Colonic mucosa (tissue), 4 donors: ENCODE measurements at regions not wholly inside any gene's neighbourhood (a gene's known extent, or its start where the extent isn't known, plus 50 kb on each side); places are given as distances from the start of the nearest gene placed in this dataset.

Experiments
- DNase-seq: peaks from one replicate; pipeline ENCODE4 v3.0.0-alpha.2; 2020
- H3K27ac ChIP-seq: fragments of 200-600 bp; one replicate; pipeline ENCODE4 v1.8.0; 2021
- H3K27me3 ChIP-seq: fragments of 200-600 bp; one replicate; pipeline ENCODE4 v1.8.0; 2021
- H3K36me3 ChIP-seq: fragments of 200-600 bp; one replicate; pipeline ENCODE4 v1.8.0; 2021
- H3K4me1 ChIP-seq: fragments of 200-600 bp; one replicate; pipeline ENCODE4 v1.8.0; 2021; ENCODE audit warnings: mild to moderate bottlenecking
- H3K4me3 ChIP-seq: fragments of 200-600 bp; one replicate; pipeline ENCODE4 v1.8.0; 2021
- H3K9ac ChIP-seq, 2 donors: one replicate each; pipeline ENCODE4 v1.7.0; 2013; ENCODE audit warnings: control low read depth in 2 of 2, low read depth in 2 of 2, low read length in 2 of 2
- H3K9me3 ChIP-seq: fragments of 200-600 bp; one replicate; pipeline ENCODE4 v1.8.0; 2021
- intact Hi-C: fragments of 100-400 bp; cut with DNase I; formaldehyde crosslinking; loops from one replicate; pipeline ENCODE4 v1.14.1; 2022
- TF ChIP-seq, protein P1 (sequence below): fragments of 200-600 bp; IDR thresholded peaks from one replicate; pipeline ENCODE4 v1.8.0; 2022; ENCODE audit warnings: antibody characterized with exemption, mild to moderate bottlenecking
- donor health status: healthy.
- donor health status: DM: no; HTN: no; CAD: no.
- donor health status: DM: no; HTN: no; CAD: no.

DNA sequence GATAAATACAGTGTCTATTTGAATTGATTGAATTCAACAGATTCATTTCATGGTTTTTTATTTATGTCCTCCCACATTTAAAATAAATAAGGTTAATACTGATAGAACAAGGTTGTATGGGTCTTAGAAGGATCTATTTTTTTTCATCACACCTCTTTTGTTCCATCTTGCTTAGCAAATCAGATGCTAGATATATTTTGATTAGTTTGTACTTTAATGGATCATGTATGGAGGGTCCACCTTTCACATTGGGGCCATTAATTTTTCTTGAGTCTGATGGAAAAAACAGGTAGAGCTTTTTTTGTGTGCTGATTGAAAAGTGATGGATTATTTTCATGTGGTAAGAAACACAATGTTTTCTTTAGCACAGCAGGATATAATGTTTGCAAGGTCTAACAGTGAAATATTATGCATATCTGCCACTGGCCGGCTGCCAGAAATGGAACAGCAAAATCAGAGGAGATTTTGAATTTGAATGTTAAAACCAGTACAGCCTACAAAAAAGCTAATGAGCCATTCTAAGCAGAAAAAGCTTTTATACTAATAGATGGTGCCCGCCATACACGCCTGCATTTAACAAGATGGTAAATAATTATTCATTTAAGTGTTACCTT is 188.1 kb upstream of the ETAA1 start:
- Histone ChIP-seq H3K9me3 (no peaks in the 10 kb centered on the region), H3K27me3 (no peaks in the 10 kb centered on the region), H3K9ac (no peak overlapping the region), H3K4me3 (no peak overlapping the region), H3K36me3 (no peaks in the 10 kb centered on the region), H3K4me1 (no peaks in the 10 kb centered on the region), H3K27ac (no peak overlapping the region)
- DNase-seq, result no peak
- intact Hi-C loops, result no loop called here
- TF ChIP-seq, protein P1, sequence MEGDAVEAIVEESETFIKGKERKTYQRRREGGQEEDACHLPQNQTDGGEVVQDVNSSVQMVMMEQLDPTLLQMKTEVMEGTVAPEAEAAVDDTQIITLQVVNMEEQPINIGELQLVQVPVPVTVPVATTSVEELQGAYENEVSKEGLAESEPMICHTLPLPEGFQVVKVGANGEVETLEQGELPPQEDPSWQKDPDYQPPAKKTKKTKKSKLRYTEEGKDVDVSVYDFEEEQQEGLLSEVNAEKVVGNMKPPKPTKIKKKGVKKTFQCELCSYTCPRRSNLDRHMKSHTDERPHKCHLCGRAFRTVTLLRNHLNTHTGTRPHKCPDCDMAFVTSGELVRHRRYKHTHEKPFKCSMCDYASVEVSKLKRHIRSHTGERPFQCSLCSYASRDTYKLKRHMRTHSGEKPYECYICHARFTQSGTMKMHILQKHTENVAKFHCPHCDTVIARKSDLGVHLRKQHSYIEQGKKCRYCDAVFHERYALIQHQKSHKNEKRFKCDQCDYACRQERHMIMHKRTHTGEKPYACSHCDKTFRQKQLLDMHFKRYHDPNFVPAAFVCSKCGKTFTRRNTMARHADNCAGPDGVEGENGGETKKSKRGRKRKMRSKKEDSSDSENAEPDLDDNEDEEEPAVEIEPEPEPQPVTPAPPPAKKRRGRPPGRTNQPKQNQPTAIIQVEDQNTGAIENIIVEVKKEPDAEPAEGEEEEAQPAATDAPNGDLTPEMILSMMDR, result no peak

DNA sequence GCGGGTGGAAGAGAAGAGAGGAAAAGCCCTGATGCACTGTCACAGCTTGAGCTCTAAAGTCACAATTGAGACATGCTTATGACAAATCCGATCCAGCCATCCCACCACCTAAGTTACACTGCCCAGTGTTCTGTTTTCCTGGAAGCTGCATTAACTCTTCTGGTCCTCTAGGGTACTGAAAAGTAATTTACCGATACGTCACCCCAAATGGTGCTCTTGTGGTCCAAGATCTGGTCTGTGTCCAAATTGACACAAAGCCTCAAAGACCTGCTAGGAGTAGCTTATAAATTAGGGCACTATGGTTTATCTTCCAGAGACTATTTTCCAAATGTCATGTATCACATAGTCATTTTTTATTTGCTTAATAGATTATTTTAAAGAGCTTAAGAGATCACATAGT is 186.7 kb upstream of the ETAA1 start:
- TF ChIP-seq, protein P1, result no peak
- H3K27ac ChIP-seq, result no peak overlapping the region
- no peak for DNase-seq
- H3K9ac ChIP-seq, result no peak overlapping the region
- H3K36me3 ChIP-seq, result no peaks in the 10 kb centered on the region
- no peaks in the 10 kb centered on the region for H3K27me3 ChIP-seq
- no peaks in the 10 kb centered on the region for H3K4me1 ChIP-seq
- intact Hi-C loops, result no loop called here
- no peaks in the 10 kb centered on the region for H3K9me3 ChIP-seq
- H3K4me3 ChIP-seq, result no peak overlapping the region

- intact Hi-C loops, result no loop called here
- Histone ChIP-seq H3K4me3 (no peak overlapping the region), H3K4me1 (no peaks in the 10 kb centered on the region), H3K9ac (no peak overlapping the region), H3K27me3 (no peaks in the 10 kb centered on the region), H3K9me3 (no peaks in the 10 kb centered on the region), H3K27ac (no peak overlapping the region), H3K36me3 (no peaks in the 10 kb centered on the region)
- DNase-seq, result no peak
- TF ChIP-seq, protein P1, result no peak
These were observed 184.9 kb upstream of the ETAA1 start for GRCh38 chr2:67212203-67212602.

DNA sequence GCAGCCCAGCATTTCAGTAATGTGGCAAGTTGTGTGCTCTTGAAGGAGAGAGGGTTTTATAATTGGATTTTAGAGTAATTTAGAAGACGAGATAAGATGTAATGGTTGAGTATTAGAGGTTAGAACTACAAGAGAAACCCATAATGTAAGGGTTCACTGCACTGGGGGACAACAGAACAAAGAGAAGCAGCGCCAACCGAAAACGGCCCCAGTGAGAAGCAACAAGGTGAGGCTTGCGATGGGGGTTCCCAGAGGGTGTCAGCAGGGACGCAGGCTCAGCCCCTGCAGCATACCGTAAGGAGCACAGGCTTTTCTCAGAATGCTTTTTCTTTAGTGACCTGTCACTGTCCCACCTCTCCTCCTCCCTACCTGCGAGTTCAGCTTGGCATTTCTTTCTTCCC is 183.9 kb upstream of the ETAA1 start:
- Histone ChIP-seq H3K36me3 (no peaks in the 10 kb centered on the region), H3K27ac (no peak overlapping the region), H3K27me3 (no peaks in the 10 kb centered on the region), H3K9ac (no peak overlapping the region), H3K9me3 (no peaks in the 10 kb centered on the region), H3K4me3 (no peak overlapping the region), H3K4me1 (no peaks in the 10 kb centered on the region)
- DNase-seq, result no peak
- TF ChIP-seq, protein P1, result no peak
- intact Hi-C loops, result no loop called here

DNA sequence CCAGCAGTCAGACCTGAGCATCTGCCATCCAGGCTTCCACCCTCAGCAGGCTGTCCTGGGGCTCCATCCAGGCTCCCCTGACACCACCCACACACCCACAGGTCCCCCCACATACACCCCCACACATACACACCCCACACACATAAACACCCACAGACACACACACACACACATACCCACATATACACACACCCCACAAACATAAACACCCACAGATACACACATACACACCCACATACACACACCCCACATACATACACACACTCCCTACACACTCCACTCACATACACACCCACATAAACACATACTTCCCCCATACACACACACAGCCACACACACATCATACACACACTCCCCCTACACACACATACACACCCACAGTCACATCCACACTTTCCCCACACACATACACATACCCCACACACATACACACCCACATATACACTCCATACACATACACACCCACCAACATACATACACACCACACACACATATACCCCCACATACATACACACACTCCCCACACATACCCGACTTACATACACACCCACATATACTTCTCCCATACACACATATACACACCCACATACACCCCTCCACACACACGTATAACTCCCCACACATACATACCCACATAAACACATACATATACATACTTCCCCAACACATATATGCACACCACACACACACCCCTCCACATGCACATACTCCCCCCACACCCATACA is 183.3 kb upstream of the ETAA1 start:
- Histone ChIP-seq H3K27ac (no peak overlapping the region), H3K9ac (no peak overlapping the region), H3K36me3 (no peaks in the 10 kb centered on the region), H3K4me3 (no peak overlapping the region), H3K27me3 (no peaks in the 10 kb centered on the region), H3K9me3 (no peaks in the 10 kb centered on the region), H3K4me1 (no peaks in the 10 kb centered on the region)
- no peak for DNase-seq
- intact Hi-C loops, result no loop called here
- TF ChIP-seq, protein P1, result no peak
